Osteoblast (primary cell): ENCODE measurements at regions not wholly inside any gene's neighbourhood (a gene's known extent, or its start where the extent isn't known, plus 50 kb on each side); places are given as distances from the start of the nearest gene placed in this dataset.

Experiments used
- DNase-seq: peaks from one replicate; pipeline ENCODE4 v3.0.0; 2011; ENCODE audit warnings: low spot score, mixed read lengths; ENCODE audit not compliant: insufficient read length; ENCODE audit errors: missing footprints
- H2AFZ ChIP-seq: 2 replicates; pipeline ENCODE4 v1.6.0; 2011; ENCODE audit warnings: mild to moderate bottlenecking, low read length
- H3K27ac ChIP-seq: 2 replicates; pipeline ENCODE4 v1.5.1; 2011; ENCODE audit warnings: mild to moderate bottlenecking, low read depth, low read length, moderate library complexity
- H3K27me3 ChIP-seq: 2 replicates; pipeline ENCODE4 v1.6.0; 2012; ENCODE audit warnings: mild to moderate bottlenecking, control low read depth, inconsistent platforms, low read length, moderate library complexity; ENCODE audit not compliant: insufficient read depth
- H3K36me3 ChIP-seq: 2 replicates; pipeline ENCODE4 v1.5.1; 2011; ENCODE audit warnings: mild to moderate bottlenecking, low read length, control low read depth, moderate library complexity; ENCODE audit not compliant: insufficient read depth
- H3K4me1 ChIP-seq: 2 replicates; pipeline ENCODE4 v1.5.1; 2011; ENCODE audit warnings: mild to moderate bottlenecking, low read length, control low read depth, moderate library complexity; ENCODE audit not compliant: insufficient read depth
- H3K4me2 ChIP-seq: 2 replicates; pipeline ENCODE4 v1.6.0; 2011; ENCODE audit warnings: mild to moderate bottlenecking, low read length; ENCODE audit not compliant: insufficient read depth
- H3K4me3 ChIP-seq: fragments of 200-600 bp; sonication (generic); 3 replicates; pipeline ENCODE4 v1.5.1; 2012; ENCODE audit warnings: mild to moderate bottlenecking, low read length, inconsistent platforms; ENCODE audit not compliant: insufficient read depth
- H3K79me2 ChIP-seq: 2 replicates; pipeline ENCODE4 v1.6.0; 2012; ENCODE audit warnings: mild to moderate bottlenecking, low read length, control low read depth, inconsistent platforms; ENCODE audit not compliant: insufficient read depth
- H3K9me3 ChIP-seq: 2 replicates; pipeline ENCODE4 v1.5.1; 2011; ENCODE audit warnings: low read depth, low read length, control low read depth
- H4K20me1 ChIP-seq: 2 replicates; pipeline ENCODE4 v1.6.0; 2012; ENCODE audit warnings: mild to moderate bottlenecking, low read length, control low read depth; ENCODE audit not compliant: insufficient read depth
- CTCF ChIP-seq: IDR thresholded peaks from 2 replicates; pipeline ENCODE4 v1.5.1; 2011; ENCODE audit warnings: mild to moderate bottlenecking, low read depth, low read length, moderate library complexity; ENCODE audit errors: extremely low read depth

- Histone ChIP-seq H4K20me1 (no peaks in the 10 kb centered on the region), H3K4me2 (no peak overlapping the region), H3K79me2 (no peaks in the 10 kb centered on the region), H3K9me3 (no peaks in the 10 kb centered on the region), H3K27ac (no peak overlapping the region), H3K36me3 (no peaks in the 10 kb centered on the region), H2AFZ (no peak overlapping the region), H3K27me3 (no peaks in the 10 kb centered on the region), H3K4me3 (no peak overlapping the region), H3K4me1 (no peaks in the 10 kb centered on the region)
- no peak for DNase-seq
- no peak for TF ChIP-seq CTCF
Measured at GRCh38 chr10:64075604-64076003, 554.4 kb downstream of the REEP3 start.

GRCh38 chr10:64076322-64076940, 555.2 kb downstream of the REEP3 start:
- Histone ChIP-seq H3K79me2 (no peaks in the 10 kb centered on the region), H2AFZ (no peak overlapping the region), H3K9me3 (no peaks in the 10 kb centered on the region), H3K27ac (no peak overlapping the region), H3K36me3 (no peaks in the 10 kb centered on the region), H4K20me1 (no peaks in the 10 kb centered on the region), H3K4me3 (no peak overlapping the region), H3K4me1 (no peaks in the 10 kb centered on the region), H3K27me3 (no peaks in the 10 kb centered on the region), H3K4me2 (no peak overlapping the region)
- no peak for DNase-seq
- TF ChIP-seq CTCF = no peak

GRCh38 chr10:64079341-64079740, 558.1 kb downstream of the REEP3 start:
- H3K9me3 ChIP-seq = no peaks in the 10 kb centered on the region
- H3K4me2 ChIP-seq = no peak overlapping the region
- no peak overlapping the region for H2AFZ ChIP-seq
- no peak for DNase-seq
- H3K36me3 ChIP-seq = no peaks in the 10 kb centered on the region
- H3K27me3 ChIP-seq = no peaks in the 10 kb centered on the region
- no peak for TF ChIP-seq CTCF
- no peaks in the 10 kb centered on the region for H4K20me1 ChIP-seq
- no peak overlapping the region for H3K4me3 ChIP-seq
- H3K4me1 ChIP-seq = no peaks in the 10 kb centered on the region
- no peaks in the 10 kb centered on the region for H3K79me2 ChIP-seq
- no peak overlapping the region for H3K27ac ChIP-seq

- H3K27ac ChIP-seq = no peak overlapping the region
- no peak overlapping the region for H2AFZ ChIP-seq
- no peaks in the 10 kb centered on the region for H3K9me3 ChIP-seq
- H3K27me3 ChIP-seq = no peaks in the 10 kb centered on the region
- H3K4me3 ChIP-seq = no peak overlapping the region
- no peaks in the 10 kb centered on the region for H4K20me1 ChIP-seq
- no peak overlapping the region for H3K4me2 ChIP-seq
- no peaks in the 10 kb centered on the region for H3K4me1 ChIP-seq
- TF ChIP-seq CTCF = no peak
- no peaks in the 10 kb centered on the region for H3K36me3 ChIP-seq
- DNase-seq = no peak
- H3K79me2 ChIP-seq = no peaks in the 10 kb centered on the region
Measured at GRCh38 chr10:64080071-64080470, 558.9 kb downstream of the REEP3 start.
